ENCODE measurements at regions not wholly inside any gene's neighbourhood (a gene's known extent, or its start where the extent isn't known, plus 50 kb on each side); places are given as distances from the start of the nearest gene placed in this dataset.

GRCh38 chr4:24164797-24165196 lies 274.9 kb upstream of the PPARGC1A start:
- ATAC-seq (ENCODE audit: insufficient number of reproducible peaks, low FRiP score, low read depth): no peak
- H3K4me3 ChIP-seq: no peak overlapping the region
- H3K36me3 ChIP-seq: no peaks in the 10 kb centered on the region
- H3K27me3 ChIP-seq (replicated peaks; ENCODE audit: insufficient read depth): no peaks in the 10 kb centered on the region
- H3K9me3 ChIP-seq: no peaks in the 10 kb centered on the region
- DNase-seq (ENCODE audit: low spot score): no peak
- H3K4me1 ChIP-seq (ENCODE audit: control insufficient read depth in 1 of 2, low read depth in 2 of 2): no peaks in the 10 kb centered on the region
- no peak for TF ChIP-seq CTCF (IDR thresholded peaks at IDR 0.05)
- no peak overlapping the region for H3K27ac ChIP-seq

GRCh38 chr4:24164054-24164693 lies 274.3 kb upstream of the PPARGC1A start:
- TF ChIP-seq CTCF (IDR thresholded peaks at IDR 0.05): no peak
- no peak for DNase-seq (ENCODE audit: low spot score)
- H3K4me1 ChIP-seq (ENCODE audit: control insufficient read depth in 1 of 2, low read depth in 2 of 2): no peaks in the 10 kb centered on the region
- no peak for ATAC-seq (ENCODE audit: insufficient number of reproducible peaks, low FRiP score, low read depth)
- H3K9me3 ChIP-seq: no peaks in the 10 kb centered on the region
- H3K4me3 ChIP-seq: no peak overlapping the region
- no peaks in the 10 kb centered on the region for H3K36me3 ChIP-seq
- no peak overlapping the region for H3K27ac ChIP-seq
- H3K27me3 ChIP-seq (replicated peaks; ENCODE audit: insufficient read depth): no peaks in the 10 kb centered on the region

GRCh38 chr4:24163314-24163713 lies 273.5 kb upstream of the PPARGC1A start:
- H3K4me3 ChIP-seq: no peak overlapping the region
- TF ChIP-seq CTCF (IDR thresholded peaks at IDR 0.05): no peak
- DNase-seq (ENCODE audit: low spot score) (no peak), ATAC-seq (ENCODE audit: insufficient number of reproducible peaks, low FRiP score, low read depth) (no peak)
- H3K4me1 ChIP-seq (ENCODE audit: control insufficient read depth in 1 of 2, low read depth in 2 of 2): no peaks in the 10 kb centered on the region
- H3K27ac ChIP-seq: no peak overlapping the region
- no peaks in the 10 kb centered on the region for H3K27me3 ChIP-seq (replicated peaks; ENCODE audit: insufficient read depth)
- H3K9me3 ChIP-seq: no peaks in the 10 kb centered on the region
- H3K36me3 ChIP-seq: no peaks in the 10 kb centered on the region

GRCh38 chr4:24160358-24160757 lies 270.5 kb upstream of the PPARGC1A start:
- Histone ChIP-seq H3K4me3 (no peak overlapping the region), H3K4me1 (ENCODE audit: control insufficient read depth in 1 of 2, low read depth in 2 of 2) (no peaks in the 10 kb centered on the region), H3K27ac (no peak overlapping the region), H3K27me3 (replicated peaks; ENCODE audit: insufficient read depth) (no peaks in the 10 kb centered on the region), H3K36me3 (no peaks in the 10 kb centered on the region), H3K9me3 (no peaks in the 10 kb centered on the region)
- no peak for TF ChIP-seq CTCF (IDR thresholded peaks at IDR 0.05)
- ATAC-seq (ENCODE audit: insufficient number of reproducible peaks, low FRiP score, low read depth) (no peak), DNase-seq (ENCODE audit: low spot score) (no peak)

GRCh38 chr4:24158031-24158430 lies 268.2 kb upstream of the PPARGC1A start:
- ATAC-seq (ENCODE audit: insufficient number of reproducible peaks, low FRiP score, low read depth) (no peak), DNase-seq (ENCODE audit: low spot score) (no peak)
- no peaks in the 10 kb centered on the region for H3K27me3 ChIP-seq (replicated peaks; ENCODE audit: insufficient read depth)

More at GRCh38 chr4:24158031-24158430, 268.2 kb upstream of the PPARGC1A start:
- no peak for TF ChIP-seq CTCF (IDR thresholded peaks at IDR 0.05)
- Histone ChIP-seq H3K4me3 (no peak overlapping the region), H3K4me1 (ENCODE audit: control insufficient read depth in 1 of 2, low read depth in 2 of 2) (no peaks in the 10 kb centered on the region), H3K36me3 (no peaks in the 10 kb centered on the region), H3K27ac (no peak overlapping the region), H3K9me3 (no peaks in the 10 kb centered on the region)

Data from thoracic aorta (tissue), 2 donors.